GM18867 (cell line): ENCODE measurements at regions not wholly inside any gene's neighbourhood (a gene's known extent, or its start where the extent isn't known, plus 50 kb on each side); places are given as distances from the start of the nearest gene placed in this dataset.

ENCODE experiments used
- ATAC-seq: cut with Tn5 transposase; IDR thresholded peaks from one replicate; pipeline ENCODE4 v1.9.1; 2021; ENCODE audit warnings: mild to moderate bottlenecking, moderate library complexity; ENCODE audit not compliant: unreplicated experiment

DNA sequence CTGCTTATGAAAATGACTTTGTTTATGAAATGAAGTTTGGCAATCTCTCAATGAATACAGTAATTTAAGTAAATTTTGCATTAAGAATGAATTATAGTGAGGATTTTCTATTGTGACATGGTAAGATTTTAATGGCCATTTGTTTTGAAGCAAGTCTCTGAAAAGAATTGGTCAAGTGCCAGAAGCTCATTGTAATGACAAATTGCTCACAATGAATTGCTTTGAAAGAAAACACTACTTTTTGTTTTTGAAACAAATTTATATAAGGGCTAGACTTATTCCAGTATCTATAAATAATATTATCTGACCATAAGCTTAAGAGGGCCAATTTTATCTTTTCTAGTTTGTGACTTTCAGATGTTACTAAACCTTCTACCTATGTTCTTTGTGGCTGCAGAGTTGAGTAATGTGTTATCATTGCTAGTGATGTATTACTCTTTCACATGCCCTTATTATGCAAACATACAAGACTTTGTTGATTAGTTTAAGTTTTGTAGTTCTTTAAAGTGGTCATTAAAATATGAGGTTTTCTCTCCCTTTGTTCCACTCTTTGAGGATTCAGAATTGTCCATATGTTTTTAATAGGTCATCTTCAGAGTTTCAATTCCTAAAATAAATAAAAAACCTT is 93.0 kb upstream of the ZNF608 start:
- no peak for ATAC-seq

DNA sequence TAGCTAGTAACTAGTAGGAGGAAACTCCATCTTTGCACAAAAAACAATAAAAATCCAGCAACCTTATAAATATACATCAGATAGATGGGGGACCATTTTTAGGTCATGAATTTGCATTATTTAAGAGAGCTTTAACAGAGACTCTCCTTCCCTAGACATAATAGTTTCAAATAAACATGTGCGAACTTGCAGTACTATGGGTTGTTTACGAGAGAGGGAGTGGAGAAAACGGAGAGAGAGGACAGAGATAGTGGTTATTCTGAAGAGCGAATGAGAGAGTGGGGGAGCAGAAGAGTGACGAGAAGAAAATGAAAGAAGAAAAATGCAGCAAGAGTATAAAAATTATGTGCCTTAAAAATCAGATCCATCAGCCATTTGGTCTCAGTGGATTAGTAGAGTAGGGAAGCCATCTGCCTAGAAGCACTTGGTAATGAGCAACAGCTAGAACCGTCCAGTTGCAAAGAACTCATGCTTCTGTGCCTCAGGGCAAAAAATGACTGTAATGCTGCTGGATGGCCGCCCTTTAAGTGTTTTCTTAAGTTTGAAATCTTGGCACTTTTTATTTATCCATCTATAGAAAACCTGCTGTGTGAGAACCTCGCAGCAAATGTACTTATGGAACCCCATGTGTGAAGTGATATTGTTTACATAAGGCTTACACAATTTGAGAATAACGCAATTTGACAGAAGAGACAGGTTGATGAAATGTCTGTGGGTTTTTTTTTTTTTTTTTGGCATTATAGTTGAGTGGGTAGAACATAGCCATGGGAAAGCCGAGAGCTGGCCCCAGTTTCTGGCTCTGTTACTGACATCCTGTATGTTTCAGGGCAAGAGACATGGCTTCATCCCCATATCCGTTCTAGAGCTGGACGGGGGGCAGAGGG is 95.6 kb upstream of the ZNF608 start:
- no peak for ATAC-seq

DNA sequence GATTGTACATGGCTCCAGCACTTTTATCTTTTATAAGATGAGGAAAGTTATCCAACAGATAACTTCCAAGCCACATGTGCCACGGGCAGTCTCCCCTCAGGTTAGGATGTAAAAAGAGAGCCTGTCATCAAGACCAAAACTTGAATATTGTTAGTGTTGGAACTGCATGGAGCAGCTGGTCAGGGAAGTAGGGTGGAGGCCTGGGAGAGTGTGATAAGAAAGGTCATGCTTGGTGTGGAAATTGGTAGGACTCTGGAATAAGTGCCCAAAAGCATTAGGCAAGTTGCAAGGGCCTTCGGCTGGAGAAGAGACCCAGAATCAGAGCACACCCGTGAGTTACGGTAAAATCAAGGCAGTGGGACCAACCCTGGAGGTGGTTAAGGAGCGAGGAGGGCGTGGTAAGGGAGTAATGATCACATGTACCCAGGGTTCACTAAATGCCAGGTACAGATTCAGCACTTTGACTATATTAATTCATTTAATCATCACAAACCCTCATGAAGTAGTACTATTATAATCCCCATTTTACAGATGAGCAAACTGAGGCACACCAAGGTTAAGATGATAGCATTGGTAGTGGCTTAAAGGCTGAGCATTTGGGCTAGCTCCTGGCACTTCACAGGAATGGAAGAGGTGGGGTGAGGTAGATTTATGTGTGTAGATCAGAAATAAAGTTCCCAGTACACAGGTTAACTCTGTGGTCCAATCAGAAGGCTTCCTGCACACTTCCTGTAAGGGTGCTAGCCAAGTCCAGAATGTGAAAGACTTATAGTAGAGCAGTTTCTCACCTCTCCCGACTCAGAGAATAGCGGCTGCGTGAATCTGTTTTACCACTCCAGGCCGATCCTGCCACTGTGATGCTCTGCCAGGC is 96.5 kb upstream of the ZNF608 start:
- ATAC-seq, result no peak

DNA sequence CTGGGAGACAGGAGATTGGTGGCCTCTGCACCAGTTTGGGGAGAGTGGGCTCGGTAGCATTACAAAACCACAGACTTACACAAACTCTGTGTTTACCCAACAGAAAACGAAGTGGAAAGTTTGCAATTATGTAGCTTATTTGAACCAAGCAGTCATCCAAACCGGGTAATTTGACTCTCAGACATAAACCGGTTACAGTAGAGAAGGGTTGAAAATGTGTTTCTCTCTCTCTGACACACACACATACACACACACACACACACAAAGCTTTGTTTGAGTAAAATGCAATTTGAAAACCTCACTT is 97.1 kb upstream of the ZNF608 start:
- ATAC-seq, result no peak

DNA sequence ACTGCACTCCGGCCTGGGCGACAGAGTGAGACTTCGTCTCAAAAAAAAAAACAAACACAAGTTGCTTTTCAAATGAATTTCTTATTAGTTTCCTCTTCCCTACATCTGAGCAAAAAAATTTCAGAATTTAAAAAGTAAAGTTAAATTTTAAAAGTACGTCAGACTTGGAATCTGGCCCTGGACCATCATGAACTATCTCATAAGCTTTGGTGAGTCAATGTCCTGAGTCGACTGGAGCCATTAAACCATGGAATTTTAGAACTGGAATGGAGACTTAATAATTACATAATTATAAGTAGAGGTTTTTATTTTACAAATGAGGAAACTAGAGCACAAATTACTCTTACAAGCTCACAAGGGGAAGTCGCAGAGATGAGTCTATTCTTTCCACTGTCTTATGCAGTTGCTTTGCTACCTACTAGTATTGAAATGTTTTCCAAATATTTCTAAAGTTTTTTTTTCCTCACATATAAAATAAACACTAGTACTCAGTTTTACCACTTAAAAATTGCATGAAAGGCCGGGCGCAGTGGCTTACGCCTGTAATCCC is 98.0 kb upstream of the ZNF608 start:
- no peak for ATAC-seq

DNA sequence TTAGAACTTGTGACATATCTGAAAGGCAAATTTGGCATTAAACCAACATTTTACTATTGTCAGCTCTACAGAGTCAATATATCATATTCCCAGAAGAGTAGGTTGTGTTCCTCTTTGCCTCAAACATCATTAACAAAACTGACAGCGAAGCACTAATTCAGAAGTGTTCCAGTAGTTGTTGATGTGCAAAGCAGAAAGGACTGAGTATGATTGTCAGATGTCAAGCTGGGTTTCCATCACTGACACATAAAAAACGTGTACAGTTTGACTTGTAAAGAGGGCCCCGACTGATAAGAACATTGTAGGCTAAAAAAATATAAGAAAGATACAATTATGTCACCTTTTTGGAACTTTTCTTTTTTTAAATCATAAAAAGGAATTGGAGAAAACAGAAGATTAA is 101.5 kb upstream of the ZNF608 start:
- no peak for ATAC-seq

DNA sequence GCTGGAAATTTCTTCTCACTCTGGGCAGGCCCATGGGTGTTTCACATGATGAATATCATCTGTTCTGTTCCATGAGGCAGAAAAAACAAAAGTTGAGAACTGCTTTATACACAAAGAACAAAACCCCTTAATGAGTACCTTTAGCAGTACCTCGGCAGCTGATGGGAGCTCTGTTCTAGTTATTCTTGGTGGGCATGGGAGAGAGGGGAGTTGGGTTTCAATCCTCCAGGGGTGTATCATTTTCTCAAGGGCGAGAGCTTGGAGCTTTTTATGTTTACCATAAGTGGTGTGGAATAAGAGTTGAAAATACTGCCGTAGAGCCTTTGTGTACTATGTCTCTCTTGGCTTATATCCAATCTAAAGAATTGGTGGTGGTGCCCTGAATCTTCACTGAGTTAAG is 103.3 kb upstream of the ZNF608 start:
- ATAC-seq, result no peak

DNA sequence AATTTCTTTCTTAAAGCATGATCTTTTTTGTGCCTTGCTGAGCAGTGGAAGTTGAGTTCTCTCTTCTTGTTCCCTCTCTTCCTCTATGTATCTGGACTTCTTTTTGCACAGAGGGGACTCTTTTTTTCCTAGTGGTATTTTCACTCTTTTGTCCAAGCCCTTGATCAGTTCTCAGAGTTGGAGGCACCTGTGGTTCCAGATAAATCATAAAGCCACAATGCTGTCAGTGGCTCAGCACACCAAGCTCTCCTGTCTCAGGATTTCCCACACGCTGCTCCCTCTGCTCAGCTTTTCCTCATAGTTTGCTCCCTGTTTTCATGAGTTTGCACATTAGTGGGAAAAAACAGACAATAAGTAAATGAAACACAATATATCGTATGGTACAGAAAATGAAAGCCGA is 110.3 kb upstream of the ZNF608 start:
- no peak for ATAC-seq

DNA sequence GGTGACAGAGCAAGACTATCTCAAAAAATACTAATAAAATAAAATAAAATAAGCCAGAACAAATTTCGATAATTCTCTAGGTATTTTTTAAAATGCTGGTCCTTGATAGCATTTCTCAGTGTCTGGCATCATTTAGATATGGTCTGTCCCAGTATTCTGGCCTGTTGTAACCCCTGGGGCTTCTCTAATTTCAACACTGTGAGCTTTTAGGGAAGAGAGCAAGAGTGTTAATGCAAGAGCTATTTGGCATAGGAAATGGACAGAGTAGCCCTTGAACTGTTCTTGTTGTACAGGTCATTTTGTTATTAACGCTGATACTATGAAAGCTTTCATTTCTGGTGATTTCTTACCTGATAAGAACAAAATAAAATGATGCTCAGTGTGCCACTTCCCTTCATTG is 112.2 kb upstream of the ZNF608 start:
- ATAC-seq, result no peak

DNA sequence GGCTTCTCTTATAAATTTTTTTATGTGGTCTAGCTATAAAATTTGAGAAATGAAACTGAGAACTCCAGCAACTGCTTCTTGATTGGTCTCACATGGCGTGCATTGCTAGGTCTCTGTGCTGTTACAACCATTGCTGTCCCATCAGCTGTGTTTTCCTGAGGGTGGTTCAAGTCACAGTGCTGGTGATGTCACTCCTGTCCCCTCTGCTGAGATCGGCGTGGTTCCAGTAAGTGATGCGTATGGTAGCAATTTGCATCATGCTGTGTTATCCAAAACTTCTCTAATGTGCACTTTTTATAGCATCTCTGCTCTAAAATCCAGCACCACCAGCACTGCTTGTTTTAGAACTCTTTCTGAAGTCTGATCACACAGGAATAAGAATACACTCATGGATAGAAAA is 112.6 kb upstream of the ZNF608 start:
- no peak for ATAC-seq

DNA sequence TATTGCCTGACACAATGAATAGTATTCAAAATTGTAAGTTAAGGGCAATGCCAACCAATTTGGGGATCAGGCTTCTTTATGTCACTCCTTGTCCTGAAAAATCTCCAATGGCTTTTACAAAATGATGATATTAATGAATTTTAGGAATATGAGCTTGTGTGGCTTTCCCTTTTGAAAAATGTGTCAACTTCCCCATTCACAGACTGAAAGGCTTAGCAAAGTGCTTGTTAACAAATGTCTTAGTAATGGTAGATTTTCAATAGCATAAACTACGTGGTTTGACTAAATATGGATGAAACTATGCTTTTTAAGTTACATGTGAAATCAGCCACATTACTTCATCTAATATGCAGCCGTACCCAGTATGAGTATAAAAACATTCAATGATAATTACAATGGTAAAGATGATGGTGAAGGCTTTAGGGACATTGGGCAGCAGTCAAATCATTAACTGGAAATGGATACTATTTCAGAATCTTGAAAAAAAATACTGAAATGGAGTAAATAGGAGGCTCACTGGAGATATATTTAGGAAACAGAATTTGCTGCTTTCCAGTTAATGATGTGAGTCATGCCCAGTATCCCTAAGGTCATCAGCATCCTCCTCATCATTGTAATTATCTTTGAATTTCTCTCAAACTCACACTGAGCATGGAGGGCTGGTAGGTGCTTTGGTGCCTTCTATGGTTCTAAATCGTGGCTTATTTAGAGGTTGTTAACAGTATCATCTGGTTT is 113.3 kb upstream of the ZNF608 start:
- ATAC-seq, result no peak

DNA sequence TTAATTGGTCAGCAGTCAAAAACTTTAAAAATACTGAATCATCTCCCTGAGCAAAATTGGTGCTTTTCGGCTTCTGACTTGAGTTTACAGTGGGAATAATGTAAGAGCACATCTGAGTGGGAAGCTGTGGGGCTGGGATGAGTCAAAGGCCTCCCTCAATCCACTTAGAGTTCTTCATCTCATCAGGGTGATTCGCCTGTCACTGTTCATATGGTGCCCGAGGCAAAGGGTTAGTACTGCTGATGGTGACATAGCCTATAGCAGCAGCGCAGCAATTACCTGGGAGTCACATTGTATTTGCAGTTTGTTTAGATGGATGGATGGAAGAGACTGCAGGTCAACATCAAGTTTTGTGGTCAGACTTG is 113.8 kb upstream of the ZNF608 start:
- ATAC-seq, result no peak

DNA sequence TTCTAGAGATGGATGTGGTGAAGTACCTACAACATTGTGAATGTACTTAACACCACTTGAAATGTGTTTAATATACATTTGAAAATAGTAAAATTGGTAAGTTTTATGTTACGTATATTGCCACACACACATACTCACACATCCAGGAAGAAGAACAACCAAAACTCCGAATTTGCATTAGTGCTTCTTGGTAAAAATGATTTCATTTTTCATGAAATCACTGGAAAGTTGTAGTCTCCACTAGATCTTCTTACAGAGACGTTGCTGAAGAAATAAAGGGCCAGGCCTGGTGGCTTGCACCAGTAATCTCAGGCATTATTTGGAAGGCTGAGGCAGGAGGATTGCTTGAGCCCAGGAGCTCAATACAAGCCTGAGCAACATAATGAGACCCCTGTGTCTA is 118.6 kb upstream of the ZNF608 start:
- no peak for ATAC-seq

DNA sequence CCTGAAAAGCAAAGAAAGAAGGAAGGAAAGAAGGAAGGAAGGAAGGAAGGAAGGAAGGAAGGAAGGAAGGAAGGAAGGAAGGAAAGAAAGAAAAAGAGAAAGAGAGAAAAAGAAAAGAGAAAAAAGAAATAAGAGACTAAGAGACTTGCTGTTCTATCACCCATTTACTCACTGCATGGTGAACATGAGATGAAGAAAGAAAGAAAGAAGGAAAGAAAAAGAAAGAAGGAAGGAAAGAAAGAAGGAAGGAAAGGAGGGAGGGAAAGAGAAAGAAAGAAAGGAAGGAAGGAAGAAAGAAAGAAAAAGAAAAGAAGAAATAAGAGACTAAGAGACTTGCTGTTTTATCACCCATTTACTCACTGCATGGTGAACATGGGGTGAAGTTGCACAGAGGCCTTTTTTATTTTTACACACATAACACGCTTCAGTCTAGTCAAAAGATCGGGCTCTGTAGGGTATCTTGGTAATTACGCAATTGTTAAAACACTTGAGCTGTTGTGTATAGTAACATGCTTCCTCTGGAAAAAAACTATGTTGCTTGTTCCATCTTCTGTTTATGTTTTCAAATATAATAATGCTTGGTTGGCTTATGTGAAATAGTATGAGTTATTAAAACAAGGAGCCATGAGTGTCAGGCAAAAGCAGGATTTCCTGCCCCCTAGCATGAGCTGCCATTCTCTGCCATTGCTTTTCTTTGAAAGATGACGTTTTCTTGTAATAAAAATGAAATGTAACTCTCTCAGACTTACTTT is 119.3 kb upstream of the ZNF608 start:
- ATAC-seq, result no peak

DNA sequence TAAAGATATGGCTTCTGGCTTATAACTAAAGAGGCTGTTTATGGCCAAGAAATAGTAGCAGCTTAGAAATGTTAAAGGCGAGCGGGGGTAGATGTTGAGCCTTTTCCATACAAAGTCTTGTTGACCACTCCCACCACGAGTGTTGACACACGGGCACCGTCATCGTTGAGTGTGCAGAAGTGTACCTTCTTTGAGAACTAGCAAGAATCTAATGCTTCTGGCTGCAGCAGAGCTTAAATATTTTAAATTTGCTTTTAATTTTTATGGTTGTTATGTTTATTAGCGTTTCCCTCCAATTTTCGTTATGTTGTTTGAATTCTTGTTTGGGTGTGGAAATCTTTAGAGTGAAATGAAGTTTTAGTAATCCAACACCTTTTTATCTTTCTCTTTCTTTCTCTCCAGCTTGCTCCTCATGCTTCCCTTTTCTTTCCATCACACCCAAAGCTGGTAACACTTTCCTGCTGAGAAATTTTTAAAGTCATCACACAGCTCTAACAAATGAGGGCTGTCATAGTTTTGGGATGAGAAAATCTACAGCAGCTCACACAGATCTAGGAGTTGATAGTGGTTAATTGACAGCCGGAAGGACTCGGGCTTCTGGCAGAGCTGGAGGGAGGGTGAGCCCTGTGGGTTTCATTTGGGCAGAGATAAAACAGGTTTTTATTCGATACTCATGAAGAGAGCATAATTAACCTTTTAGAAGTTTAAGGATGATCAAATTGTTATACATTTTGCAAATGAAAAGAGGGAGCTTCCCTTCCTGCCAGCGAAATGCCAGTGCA is 120.1 kb upstream of the ZNF608 start:
- no peak for ATAC-seq

DNA sequence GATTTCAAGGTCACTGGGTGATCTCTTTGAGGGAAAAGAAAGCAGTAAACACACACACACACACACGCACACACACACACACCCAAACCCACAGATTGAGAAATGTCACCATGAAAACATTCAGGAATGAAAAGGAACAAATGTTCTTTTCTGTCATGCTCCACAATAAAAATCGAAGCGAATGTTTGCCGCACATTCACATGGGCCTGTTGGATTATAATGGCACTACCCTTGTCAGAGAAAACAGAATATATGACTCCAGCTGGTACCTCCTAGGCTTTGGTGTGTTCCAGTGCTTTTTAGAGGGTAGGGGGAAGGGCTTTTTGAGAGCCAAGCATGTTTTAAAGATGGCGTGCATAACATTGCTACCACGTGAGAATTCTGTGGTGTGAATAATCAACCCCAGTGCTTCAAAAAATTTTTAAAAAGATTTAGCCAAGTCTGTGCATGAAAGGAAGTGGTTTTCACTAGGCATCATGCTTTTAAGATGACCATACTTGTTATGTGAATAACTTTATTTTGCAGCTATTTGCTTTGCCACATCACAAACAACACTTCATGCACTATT is 120.8 kb upstream of the ZNF608 start:
- no peak for ATAC-seq

DNA sequence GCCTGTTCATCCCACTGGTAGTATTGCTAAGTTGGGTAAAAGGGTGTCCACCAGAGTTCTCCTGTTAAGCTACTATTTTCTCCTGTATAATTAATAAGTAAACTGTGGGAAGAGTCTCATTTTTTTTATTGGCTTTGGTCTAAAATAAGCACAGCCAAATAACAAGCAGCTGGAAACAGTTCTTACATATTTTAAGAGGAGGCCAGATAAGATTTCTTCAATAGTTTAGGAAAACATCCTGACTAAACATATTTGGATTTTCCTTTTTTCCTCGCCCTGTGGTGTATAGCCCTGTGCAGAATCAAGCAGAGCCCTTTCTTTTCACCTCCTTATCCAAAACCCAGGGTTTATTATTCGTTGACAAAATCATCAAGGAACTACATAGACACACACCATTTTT is 122.2 kb upstream of the ZNF608 start:
- no peak for ATAC-seq

DNA sequence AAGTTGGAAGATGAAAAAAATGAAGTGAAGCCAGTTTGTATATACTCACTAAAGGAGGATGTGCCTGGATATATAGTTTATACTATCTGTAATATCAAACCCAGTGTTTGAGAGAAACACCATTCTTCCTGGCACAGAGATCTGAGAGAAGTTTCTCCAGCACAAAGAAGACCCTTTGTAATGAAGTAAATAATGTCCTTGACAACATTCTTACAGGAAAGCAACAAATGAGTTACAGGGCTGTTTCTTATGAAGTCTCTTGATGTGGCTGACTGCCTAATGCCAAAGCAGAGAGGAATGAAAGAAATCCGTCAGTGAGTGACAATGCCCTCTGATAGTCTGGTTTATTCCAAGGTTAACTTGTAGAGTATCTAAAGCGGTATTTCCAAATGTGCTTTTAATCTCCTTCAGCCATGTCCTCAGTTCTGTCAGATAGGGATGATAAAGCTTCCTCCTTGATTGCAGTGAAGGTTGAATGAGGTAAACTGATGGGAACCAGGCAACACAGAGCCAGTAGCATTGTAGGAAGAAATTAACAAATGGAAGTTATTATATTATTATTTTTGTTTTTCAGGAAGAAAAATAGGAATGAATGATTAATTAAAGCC is 123.1 kb upstream of the ZNF608 start:
- no peak for ATAC-seq

DNA sequence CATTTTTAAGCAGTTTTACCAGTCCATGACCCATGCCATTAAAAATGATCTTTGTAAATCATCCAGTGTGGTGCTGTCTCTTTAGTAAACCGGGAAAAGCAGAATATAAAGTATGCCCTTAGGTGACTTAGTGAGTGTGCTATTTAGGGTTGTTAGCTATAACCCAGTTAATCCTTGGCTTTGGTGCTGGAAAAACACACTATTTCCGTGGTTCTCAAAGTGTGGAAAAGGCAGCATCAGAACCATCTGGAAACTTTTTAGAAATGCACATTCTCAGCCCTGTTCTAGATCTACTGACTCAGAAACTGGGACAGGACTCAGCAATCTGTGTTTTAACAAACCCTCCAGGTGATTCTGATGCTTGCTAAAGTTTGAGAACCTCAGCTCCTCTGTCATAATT is 123.6 kb upstream of the ZNF608 start:
- no peak for ATAC-seq
